Activated B cell treated with CpG ODN at 0.5 μM for 24 hours (primary cell): ENCODE measurements at regions not wholly inside any gene's neighbourhood (a gene's known extent, or its start where the extent isn't known, plus 50 kb on each side); places are given as distances from the start of the nearest gene placed in this dataset.

Experiments
- ATAC-seq: fragments of 200-7000 bp; cut with Tn5 transposase; one replicate; pipeline ENCODE4 v1.10.0; 2021; ENCODE audit warnings: low read depth, mild to moderate bottlenecking, moderate library complexity
- CTCF ChIA-PET: fragments of 350-600 bp; sonication (Branson Sonifier 250); formaldehyde crosslinking; loops from one replicate; lab custom pipeline; 2021; ENCODE audit warnings: antibody characterized with exemption; lab: Charles Lee
- POLR2A ChIA-PET: fragments of 350-600 bp; sonication (Branson Sonifier 250); formaldehyde crosslinking; loops from one replicate; lab custom pipeline; 2021; ENCODE audit warnings: antibody characterized with exemption; lab: Charles Lee
- DNase-seq: peaks from one replicate; pipeline ENCODE4 v3.0.0; 2022
- H3K27ac Mint-ChIP-seq: one replicate; pipeline ENCODE4 v1.8.0; 2020; ENCODE audit warnings: mixed read lengths
- H3K27me3 Mint-ChIP-seq: one replicate; pipeline ENCODE4 v1.8.0; 2021; ENCODE audit warnings: mixed read lengths
- H3K36me3 Mint-ChIP-seq: one replicate; pipeline ENCODE4 v1.8.0; 2021; ENCODE audit warnings: low read depth, mixed read lengths
- H3K4me1 Mint-ChIP-seq: one replicate; pipeline ENCODE4 v1.8.0; 2021; ENCODE audit warnings: mixed read lengths
- H3K4me3 Mint-ChIP-seq: one replicate; pipeline ENCODE4 v1.8.0; 2020; ENCODE audit warnings: mild to moderate bottlenecking, mixed read lengths
- H3K9me3 Mint-ChIP-seq: one replicate; pipeline ENCODE4 v1.8.0; 2020; ENCODE audit warnings: mixed read lengths
- CTCF ChIP-seq: fragments of 200-600 bp; IDR thresholded peaks from one replicate; pipeline ENCODE4 v1.8.0; 2022; ENCODE audit warnings: antibody characterized with exemption, mild to moderate bottlenecking
- intact Hi-C: fragments of 100-400 bp; cut with micrococcal nuclease; formaldehyde crosslinking; loops from one replicate; pipeline ENCODE4 v1.15.1; 2024

DNA sequence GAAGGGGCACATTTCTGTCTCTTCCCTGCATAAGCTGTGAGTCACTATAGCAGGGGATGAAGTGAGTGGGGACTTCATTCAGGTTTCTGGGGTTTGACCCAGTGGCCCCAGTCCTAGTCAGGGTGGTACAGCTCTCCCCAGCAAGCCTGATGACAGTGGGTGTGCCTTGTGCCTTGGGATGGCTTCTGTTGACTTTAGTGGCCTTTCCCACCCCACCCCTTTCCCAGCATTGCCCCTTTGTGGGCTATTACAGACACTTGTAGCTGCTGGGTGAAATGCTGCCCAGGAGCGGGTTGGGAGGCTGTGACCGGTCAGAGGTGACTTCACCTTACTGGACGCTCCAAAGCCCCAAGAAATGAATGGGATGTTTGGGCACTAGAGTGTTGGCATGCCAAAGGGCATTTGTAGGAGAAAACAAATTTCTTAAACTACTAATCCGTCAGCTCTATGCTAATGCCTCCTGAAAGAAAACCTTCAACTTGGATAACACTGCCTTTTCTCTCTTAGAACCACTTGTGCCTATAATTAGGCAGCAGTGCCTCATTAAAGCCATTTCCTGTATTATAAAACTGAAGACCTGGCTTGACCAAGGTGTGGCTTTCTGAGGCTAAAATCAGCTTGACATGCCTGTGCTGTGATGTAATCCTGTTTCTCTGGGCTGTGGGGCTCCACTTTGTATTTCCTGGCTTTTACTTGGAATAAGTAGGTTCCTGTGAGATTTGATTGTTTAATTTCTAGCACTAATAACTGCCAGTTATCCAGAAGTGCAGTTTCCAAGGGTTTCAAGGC is 119.0 kb upstream of the SLC25A48 start:
- no peak overlapping the region for H3K4me3 Mint-ChIP-seq

DNA sequence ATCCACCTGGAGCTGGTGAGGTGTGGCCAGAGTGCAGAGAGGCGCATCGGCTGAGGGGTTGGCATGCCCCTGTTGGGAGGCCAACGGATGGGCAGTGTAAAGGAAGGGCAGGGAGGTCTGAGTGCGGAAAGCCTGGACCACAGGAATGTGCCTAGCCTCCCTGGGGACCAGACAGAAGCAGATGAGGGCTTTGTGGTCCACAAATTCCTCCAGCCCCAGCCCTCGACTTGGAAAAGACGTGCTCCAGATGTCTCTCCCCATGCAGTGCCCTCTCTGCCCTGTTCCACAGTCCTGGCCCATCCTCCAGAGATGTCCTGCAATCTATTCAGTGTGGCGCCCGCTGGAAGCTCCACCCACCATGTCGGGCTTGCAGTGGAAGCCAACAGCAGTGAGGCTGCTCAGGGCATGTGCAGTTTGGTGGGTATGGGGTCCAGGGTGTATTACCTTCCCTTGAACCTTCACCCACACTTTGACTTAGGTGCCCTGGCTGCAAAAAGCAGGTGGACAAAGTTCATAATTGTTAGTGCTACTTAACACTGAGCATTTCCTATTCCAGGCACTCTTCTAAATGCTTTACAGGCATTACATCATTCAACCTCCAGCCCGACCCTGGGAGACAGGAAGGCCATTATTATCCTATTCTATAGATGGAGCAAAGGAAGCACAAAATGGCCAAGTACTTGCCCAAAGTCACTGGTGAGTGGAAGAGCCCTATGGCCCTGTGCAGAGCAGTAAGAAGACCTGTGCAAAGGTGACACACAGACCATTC is 120.2 kb upstream of the SLC25A48 start:
- no peak for TF ChIP-seq CTCF
- intact Hi-C loops = no loop called here
- Mint-ChIP-seq H3K4me3 (no peak overlapping the region), H3K4me1 (no peaks in the 10 kb centered on the region), H3K27ac (no peak overlapping the region), H3K9me3 (no peaks in the 10 kb centered on the region), H3K36me3 (no peaks in the 10 kb centered on the region), H3K27me3 (peaks cover 12% of the 10 kb centered on the region)
- ATAC-seq = no peak
- ChIA-PET CTCF (no interaction called here), POLR2A (no interaction called here)
- no peak for DNase-seq

More for the DNA sequence above, 119.0 kb upstream of the SLC25A48 start:
- H3K27me3 Mint-ChIP-seq = peaks cover 9% of the 10 kb centered on the region
- TF ChIP-seq CTCF = no peak
- DNase-seq (no peak), ATAC-seq (no peak)
- ChIA-PET CTCF (no interaction called here), POLR2A (no interaction called here)
- H3K9me3 Mint-ChIP-seq = no peaks in the 10 kb centered on the region
- intact Hi-C loops = no loop called here
- no peak overlapping the region for H3K27ac Mint-ChIP-seq
- H3K4me1 Mint-ChIP-seq = no peaks in the 10 kb centered on the region
- no peaks in the 10 kb centered on the region for H3K36me3 Mint-ChIP-seq

DNA sequence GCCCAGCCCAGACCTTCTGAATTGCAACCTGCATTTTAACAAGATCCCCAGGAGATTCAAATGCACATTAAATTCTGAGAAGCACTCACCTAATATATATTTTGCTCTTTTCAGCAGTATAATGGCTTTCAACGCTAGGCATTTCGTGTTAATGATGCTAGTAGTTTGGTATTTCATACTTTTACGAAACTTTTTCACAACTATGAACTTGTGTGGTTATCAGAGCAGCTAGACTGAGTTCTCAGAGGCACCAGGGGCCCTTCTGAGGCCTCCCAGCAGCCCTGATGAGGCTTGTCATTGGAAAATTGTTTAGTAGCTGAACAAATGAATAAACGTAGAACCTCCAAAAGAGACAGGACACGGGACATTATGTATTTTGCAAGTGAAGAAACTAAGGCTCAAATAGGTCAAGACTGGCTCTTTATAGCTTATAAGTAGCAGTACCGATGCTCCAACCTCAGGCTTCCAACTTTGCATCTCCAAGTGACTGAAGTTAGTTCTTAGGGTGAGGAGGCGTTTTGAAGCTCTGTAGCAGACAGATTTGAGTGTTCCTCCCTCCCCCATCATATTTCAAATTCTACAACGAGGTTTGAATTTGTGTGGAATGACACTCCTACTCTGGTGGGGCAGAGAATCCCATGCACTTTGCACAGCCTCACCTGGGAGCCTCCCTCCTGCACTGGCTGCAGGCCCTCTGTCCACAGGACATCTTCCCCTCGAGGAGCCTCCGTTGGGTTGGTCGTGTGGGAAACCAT is 121.1 kb upstream of the SLC25A48 start:
- Mint-ChIP-seq H3K27ac (no peak overlapping the region), H3K4me1 (no peaks in the 10 kb centered on the region), H3K36me3 (no peaks in the 10 kb centered on the region), H3K9me3 (no peaks in the 10 kb centered on the region), H3K27me3 (peaks cover 15% of the 10 kb centered on the region), H3K4me3 (no peak overlapping the region)
- POLR2A ChIA-PET = interaction anchor here (0.6 kb wide), 1 partner anchor 16 kb away, joined by 4 read pairs; no protein-coding TSS in a partner anchor
- intact Hi-C loops = no loop called here
- TF ChIP-seq CTCF = no peak
- CTCF ChIA-PET = no interaction called here
- ATAC-seq = no peak
- DNase-seq = no peak

DNA sequence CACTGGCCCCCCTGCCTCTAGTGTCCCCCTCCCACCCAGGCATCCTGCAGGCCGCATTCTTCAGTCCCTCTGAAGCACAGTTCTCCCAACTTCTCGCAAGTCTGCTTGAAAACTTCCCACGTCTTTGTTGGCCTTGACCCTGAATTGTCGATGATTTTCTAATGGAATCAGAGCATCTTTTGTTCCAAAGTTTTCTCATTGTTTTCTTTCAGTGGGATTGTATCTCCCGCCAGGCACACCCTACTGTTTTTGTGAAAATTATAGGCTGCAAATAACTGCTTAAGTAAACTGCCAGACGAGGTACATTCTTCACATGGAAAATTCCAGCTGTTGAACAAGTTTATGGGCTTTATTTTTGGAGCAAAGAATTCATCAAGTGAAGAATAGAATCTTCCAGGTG is 122.6 kb upstream of the SLC25A48 start:
- Mint-ChIP-seq H3K4me1 (no peaks in the 10 kb centered on the region), H3K36me3 (no peaks in the 10 kb centered on the region), H3K4me3 (no peak overlapping the region), H3K27ac (no peak overlapping the region), H3K9me3 (no peaks in the 10 kb centered on the region), H3K27me3 (peaks cover 15% of the 10 kb centered on the region)
- ChIA-PET POLR2A (no interaction called here), CTCF (no interaction called here)
- TF ChIP-seq CTCF = no peak
- ATAC-seq (no peak), DNase-seq (no peak)
- intact Hi-C loops = no loop called here
